ENCODE measurements at regions not wholly inside any gene's neighbourhood (a gene's known extent, or its start where the extent isn't known, plus 50 kb on each side); places are given as distances from the start of the nearest gene placed in this dataset.

GRCh38 chr2:128372621-128373341 is 54.1 kb upstream of the HS6ST1 start:
- TF ChIP-seq CTCF (conservative IDR thresholded peaks at IDR 0.05; ENCODE audit: low read depth, low read length) (no peak), EZH2 (IDR thresholded peaks at IDR 0.05; ENCODE audit: borderline replicate concordance, low read depth, low read length, poor library complexity, severe bottlenecking) (no peak)

Data from A673 (cell line).